GM19372 (cell line): ENCODE measurements at regions not wholly inside any gene's neighbourhood (a gene's known extent, or its start where the extent isn't known, plus 50 kb on each side); places are given as distances from the start of the nearest gene placed in this dataset.

ENCODE experiments used
- ATAC-seq: cut with Tn5 transposase; IDR thresholded peaks from one replicate; pipeline ENCODE4 v1.9.1; 2021; ENCODE audit warnings: mild to moderate bottlenecking, low read depth, moderate library complexity; ENCODE audit not compliant: unreplicated experiment

DNA sequence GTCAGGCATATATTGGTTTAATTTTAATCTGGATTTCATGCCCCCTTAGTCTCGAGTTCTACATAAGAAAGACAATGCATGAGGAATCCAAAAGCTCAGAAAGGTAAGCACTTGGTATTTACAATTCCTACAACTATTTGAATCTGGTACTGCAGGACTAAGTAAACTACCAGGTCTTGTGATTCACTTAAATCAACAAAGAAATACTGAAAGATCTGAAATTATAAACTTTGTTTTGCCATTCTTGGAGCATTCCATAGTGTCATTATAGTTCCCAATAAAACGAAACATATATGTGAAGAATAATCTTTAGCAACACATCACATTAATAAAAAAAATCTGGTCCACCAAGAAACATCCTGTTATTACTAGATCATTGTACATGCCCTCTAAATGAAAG lies 482.3 kb downstream of the ANKRD50 start:
- ATAC-seq, result no peak

DNA sequence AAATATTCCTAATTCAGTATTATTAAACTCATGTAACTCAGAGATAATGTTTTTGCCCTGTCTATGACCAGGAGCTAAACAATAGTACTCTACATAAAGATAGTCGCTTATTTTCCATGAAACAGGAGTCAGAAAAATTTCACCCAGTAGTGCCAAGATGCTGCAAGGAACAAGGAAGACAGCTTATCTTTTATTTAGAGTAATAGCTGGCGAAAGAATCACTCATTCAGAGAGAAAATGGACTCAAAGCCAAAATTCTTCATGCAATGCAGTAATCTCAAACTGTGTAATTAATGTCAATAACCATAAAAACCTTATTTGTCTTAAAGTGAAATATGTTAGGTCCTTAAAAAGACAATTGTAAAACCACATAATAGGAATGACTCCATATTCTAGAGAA lies 477.8 kb downstream of the ANKRD50 start:
- ATAC-seq, result no peak

DNA sequence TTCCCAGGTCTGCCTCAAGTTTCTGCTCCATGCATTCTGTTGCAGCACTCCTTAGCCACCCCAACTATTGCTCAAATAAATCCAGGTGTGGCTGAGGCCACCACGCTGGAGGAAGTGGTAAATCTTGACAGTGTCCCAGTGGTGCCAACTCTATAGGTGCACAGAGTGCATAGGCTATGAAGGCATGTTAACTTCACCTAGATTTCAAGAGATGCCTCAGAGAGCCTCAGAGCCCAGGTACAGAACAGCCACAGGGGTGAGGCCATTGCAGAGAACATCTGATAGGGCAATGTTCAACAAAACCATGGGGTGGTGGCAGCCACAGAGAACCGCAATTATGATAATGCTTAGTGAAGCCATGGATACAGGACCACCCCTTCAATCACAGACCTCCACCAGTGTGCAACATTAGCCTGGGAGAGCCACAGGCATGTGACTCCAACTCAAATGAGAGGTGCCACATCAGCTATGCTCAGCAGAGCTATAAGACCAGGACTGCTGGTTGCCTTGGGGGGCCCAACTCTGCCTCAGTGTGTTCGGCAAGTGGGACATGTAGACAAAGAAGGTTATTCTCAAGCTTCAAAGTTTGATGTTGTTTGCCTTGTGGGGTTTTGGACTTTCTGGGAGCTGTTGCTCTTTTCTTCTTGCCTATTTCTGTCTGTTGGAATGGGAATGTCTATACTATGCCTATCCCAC lies 468.7 kb downstream of the ANKRD50 start:
- no peak for ATAC-seq

DNA sequence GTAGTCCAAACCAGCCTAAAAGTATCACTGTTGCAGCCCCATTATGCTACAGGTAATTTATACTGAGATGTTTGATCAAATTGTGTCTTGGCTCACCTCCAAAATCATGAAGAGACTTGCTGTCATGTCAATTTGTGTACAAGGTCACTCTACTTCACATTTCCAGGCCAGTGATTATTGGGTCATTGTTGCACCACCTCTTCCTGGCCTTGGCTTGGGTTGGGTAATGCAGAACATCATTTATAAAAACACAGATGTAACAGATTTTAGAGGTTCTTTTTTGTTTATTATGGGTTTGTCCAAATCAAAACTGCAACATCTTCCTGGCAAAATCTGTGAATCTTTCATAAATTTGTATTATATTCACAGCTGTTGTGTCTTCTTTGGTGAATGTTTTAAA lies 459.5 kb downstream of the ANKRD50 start:
- ATAC-seq, result no peak

DNA sequence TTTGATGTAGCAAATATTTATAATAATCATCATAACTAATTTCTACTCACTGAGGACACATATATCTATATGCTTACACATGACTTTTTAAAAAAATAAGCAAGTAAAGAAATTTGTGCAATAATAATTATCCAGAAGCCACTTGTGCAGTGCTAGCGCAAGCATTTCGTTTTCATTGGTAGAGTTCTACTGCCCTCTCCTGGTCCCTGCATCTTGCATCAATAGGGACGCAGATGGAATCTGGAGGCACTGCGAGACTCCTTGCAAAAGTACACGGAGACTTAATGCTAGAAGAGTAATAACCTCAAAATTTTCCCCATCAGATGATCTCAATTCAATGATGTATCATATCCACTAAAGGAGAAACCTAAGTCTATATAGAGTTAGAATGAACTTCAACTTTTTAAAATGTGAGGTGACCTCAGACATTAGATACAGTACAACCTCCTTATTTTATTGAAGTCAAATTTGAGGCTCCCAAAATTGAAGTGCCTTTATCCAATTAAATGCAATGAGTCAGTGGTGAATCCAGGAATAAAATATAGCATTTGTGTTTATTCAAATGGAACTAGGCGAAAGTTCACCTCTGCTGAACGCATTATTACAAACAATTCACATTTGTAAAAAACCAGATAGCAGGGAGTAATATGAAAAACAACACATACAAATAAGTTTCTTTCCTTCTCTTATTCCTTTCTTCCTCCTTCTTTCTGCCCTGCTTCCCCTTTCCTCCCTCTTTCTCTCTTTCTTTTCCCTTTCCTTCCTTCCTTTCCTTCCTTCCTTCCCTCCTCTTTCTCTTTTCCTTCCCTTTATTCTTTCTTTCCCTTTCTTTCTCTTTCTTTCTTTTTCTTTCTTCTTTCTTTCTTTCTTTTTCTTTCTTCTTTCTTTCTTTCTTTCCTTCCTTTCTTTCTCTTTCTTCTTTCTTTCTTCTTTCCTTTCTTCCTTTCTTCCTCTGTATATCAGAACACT lies 450.0 kb downstream of the ANKRD50 start:
- peak; percentile 92 for ATAC-seq

DNA sequence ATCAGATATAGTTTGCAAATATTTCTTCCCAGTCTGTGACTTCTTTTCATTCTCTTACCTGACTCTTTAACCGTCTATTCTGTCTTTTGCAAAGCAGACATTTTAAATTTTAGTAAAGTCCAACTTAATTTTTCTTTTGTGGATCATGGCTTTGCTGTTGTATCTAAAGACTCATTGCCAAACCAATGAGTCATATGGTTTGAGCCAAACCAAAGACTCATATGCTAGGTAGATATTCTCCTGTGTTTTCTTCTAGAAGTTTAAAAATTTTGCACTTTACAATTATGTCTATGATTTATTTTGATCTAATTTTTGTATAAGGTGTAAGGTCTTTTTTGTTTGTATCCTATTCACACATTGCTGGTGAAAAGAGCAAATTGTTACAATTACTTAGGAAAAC lies 446.8 kb downstream of the ANKRD50 start:
- no peak for ATAC-seq

DNA sequence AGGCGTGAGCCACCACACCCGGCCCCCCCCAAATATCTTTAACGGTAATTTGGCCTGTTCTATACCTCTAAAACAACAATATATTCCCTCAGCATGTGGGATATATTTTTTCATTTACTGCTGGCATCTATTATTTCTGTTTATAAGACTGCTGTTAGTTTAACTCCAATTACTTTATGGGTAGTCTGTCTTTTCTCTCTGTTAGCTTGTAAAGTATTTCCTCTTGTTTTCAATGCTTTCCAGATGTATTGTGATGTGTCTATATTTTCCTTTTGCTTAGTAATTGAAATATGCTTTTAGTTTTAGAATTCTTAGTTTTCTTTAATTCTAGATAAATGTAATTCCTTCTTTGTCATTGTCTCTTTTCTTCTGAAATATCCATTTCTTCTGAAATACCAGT lies 445.8 kb downstream of the ANKRD50 start:
- no peak for ATAC-seq

DNA sequence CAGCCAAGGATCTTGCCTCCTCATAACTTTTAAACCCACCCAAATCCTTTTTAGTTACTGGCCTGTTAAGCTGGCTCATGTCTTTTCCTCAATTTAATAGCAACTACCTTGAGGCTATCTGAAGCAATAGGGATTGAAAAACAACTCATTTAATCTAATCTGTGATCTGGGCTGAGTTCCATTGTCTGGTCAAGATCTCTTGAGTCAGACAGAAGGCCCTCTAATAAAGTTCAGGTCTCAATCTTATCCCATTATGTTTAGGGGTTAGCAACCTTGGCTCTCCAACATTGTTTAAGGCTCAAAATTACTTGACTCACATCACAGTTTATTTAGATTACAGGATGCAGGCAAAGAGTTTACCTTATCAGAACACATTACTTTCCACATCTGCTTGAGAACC lies 436.1 kb downstream of the ANKRD50 start:
- ATAC-seq, result no peak

DNA sequence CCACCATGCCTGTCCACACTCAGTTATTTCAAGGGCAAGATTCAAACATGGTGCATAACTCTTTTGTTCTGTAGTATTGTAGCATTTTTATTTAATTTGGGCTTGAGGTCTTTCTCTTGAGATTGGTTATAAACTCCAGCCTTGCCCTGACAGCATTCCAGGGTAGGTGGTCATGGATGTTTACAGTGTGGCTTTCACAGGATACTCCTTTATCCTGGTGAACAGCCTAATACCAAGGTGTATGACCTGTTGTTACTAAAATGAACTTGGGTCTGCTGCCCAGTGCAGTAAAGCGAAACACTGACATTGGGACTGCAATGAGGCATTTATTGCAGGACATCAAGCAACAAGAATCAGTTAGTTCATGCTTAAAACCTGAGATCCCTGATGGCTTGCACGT lies 434.8 kb downstream of the ANKRD50 start:
- no peak for ATAC-seq

DNA sequence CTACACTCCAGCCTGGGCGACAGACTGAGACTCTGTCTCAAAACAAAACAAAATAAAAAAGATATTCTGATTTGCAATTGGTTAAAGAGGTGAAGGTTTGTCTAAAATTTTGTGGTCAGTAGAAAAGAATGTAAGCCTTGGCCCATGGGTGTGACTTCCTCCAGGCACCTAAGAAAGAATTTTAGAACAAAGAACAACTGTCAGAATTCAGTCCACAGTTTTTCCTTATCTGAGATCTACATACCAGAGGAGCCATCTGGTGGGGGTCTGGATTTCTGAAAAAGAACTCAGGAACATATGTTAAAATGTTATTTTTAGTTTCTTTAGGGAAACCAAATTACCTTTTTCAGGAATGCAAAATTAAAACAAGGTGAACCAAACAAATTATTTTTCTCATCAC lies 434.1 kb downstream of the ANKRD50 start:
- ATAC-seq, result no peak

DNA sequence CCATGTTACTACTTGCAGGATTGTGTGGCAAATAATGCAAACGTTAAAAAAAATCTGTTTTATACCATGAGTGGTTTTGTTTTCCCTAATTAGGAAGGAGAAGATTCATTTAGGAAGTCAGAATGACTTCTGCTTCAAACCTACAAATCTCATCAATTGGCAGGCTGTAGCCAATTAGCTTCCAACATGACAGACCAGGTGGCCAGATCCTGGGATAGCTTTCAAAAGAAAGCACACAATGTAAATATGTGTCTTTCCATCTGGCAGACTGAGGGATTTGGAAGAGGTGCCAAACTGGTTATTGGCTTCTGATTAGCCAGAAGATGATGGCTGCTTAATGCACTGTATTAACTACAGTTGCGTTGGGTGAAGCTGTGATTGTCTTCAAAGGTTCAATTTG lies 432.8 kb downstream of the ANKRD50 start:
- no peak for ATAC-seq

DNA sequence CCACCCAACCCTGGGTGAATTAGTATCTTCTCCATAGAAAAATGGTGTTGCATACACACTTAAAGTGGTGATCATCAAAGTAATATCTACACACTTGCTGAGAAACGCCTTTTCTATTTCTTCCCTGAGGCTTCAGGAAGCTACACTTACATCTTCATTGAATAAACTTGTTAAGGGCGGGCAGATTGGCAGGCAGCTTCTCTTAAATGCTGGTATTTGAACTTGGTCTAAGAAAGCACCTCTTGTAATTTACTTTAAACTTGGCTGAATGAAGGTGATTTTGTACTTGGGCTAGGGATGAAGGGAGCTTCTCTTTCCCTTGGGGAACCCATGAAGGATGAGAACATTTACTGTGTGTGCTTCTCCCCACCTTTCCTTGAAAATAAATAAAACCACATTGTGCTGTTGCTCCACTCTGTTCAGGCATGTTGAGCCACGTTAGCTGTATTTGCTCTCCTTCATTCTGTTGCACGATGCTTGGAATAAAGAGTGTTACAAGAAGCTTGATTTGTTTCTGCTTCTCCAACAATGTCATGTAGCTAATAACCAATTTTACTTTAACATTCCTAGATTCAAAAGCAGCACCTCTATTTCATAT lies 430.1 kb downstream of the ANKRD50 start:
- no peak for ATAC-seq

DNA sequence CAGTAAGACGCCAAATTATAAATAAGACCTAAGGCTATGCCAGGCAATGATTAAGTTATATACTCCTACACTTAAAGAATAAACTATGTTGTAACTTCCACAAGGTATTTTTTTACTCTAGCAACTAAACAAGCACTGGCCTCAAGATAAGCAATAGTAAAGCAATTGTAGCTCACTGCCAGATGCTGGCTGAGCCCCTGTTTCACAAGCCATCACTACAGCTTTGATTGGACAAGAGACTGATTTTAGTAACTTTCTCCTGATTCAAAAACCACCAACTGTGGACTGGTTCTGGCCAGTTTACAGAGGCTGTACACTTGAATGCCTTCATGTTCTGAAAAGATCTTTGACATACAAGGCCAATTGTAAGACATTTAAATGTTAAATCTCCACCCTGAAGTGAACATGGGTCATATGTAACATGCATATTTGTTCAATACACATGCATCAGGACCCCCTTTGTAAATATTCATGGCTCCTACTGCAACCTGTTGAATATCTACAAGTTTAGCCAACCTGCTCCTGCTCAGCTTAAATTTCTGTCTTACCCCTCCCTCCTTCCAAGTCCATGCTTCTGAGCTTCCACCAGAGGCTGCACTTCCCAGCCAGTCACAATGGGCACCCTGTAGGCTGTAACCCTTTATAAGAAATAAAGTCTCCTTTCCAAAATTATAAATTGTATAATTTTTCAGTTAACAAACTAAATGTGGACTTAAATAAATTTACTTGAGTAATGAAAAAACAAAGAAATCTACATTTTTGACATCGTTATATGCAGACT lies 423.6 kb downstream of the ANKRD50 start:
- ATAC-seq, result no peak

DNA sequence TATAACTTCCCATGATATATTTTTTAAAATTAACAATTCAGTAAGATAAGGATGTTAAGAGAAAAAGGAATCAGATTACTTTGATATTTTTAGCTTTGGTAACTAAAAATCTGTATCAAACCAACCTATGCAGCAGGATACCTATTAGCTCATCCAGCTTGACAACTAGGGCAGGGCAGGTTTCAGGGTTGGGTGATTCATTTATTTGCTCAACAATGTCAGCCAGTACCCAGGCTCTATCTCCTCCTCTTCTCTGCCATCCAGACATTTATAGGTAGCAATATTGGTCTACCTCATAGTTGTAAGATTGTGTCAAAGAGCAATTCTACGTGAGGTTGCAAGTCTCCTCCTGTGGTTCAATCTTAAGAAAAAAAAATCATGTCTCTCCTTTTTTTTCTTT lies 421.9 kb downstream of the ANKRD50 start:
- ATAC-seq, result no peak

DNA sequence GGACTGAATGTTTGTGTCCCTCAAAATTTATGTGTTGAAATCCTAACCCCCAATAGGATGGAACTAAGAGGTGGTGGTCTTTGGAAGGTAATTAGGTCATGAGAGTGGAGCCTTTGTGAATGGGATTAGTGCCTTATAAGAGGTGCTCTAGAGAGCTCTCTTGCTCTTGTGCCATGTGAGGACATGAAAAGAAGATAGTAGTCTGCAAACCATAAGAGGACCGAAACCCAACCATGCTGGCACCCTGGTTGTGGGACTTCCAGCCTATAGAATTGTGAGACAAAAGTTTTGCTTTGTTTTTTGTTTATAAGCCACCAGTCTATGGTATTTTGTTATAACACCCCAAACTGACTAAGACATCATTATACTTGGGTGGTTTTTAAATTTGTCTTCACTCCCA lies 417.1 kb downstream of the ANKRD50 start:
- no peak for ATAC-seq

DNA sequence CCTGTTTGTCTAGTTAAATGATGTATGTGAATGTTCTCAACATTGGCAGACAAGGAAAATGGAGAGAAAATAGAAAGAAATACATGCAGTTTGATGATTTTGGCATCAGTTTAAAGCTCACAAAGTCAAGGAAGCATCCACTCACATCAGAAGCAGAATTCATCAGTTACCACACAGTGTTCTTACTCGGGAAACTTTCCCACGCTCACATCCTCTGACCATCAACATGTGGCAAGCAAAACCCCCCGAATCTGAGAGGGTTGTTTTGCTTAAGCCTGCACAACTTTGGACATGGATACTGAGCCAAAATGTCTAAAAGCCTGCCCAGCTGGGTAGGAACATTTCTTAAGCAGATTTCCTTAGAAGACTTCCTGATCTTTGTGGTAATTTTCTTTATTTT lies 407.6 kb downstream of the ANKRD50 start:
- ATAC-seq, result no peak

DNA sequence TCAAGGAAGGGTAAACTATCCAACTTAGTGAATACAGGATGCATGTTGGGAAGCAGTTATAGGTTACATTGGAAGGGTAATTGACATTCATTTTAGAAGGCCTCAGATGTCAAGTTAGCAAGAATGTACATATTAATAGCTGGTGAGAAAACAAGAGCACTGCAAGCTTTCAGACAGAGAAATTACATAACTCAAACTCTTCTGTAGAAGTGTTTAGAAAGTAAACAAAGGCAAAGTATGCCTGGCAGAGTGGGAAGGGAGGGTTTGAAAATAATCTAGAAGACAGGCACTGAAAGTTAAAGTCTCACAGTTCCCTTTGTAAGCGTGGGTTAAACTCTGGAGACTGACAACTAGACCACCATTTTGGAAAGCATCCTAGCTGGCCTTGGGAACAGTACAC lies 406.2 kb downstream of the ANKRD50 start:
- ATAC-seq, result no peak

DNA sequence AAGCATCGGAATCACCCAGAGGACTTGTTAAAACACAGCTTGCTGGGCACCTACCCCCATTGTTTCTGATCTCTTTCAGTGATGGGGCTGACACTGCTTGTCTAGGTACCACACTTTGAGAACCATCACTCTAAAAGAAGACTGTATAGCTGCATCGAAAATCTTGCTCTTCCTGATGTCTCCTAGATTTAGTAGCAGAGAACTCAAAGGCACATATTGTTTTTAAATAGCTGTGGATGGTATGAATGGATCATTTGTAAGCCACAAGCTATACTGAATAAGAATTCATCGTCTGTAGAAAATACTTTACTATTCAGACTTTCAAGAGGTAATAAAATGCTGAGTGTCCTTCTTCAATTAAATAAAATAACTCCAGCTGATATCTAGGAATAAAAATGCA lies 405.4 kb downstream of the ANKRD50 start:
- ATAC-seq, result no peak

DNA sequence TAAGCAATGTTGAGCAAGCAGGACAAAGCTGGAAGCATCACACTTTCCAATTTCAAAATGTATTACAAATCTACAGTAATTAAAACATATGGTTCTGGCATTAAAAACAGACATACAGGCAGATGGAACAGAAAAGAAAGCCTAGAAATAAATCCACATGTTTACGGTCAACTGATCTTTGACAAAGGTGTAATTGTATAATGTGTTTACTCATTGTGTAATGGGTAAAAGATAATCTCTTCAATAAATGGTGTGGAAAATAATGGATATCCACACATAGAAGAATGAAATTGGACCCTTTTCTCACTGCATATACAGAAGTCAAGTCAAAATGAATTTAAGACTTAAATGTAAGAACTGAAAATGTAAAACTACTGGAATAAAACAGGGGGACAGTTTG lies 394.2 kb downstream of the ANKRD50 start:
- no peak for ATAC-seq

DNA sequence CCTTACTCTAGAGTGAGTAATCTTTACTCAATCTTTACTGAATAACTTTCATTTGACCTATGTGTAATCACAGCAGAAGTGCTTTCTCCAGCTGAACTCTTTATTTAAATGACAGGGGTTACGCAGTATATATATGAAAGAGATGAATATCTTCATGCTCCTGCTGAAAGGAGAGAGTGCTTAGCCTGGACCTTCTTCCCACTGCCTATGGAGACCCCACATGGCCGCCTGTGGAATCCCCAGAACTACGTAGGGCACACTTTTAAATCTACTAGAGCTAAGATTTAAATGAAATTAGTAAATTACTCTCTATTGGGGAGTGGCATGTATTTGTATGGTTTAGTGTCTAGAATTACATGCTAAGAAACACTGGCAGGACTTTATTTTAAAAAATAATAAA lies 391.2 kb downstream of the ANKRD50 start:
- ATAC-seq, result no peak
